Caco-2 (cell line): ENCODE measurements at regions not wholly inside any gene's neighbourhood (a gene's known extent, or its start where the extent isn't known, plus 50 kb on each side); places are given as distances from the start of the nearest gene placed in this dataset.

ENCODE experiments used
- BruUV-seq: library from RNA; stranded (reverse); fragments of 400-500 nt; replicated peaks from 2 replicates; lab custom pipeline; 2021; lab: Mats Ljungman, UMichigan
- CTCF ChIA-PET: fragments of 300-600 bp; sonication (Branson Sonifier 250); formaldehyde crosslinking; loops from one replicate; lab custom pipeline; 2022; ENCODE audit warnings: antibody characterized with exemption; lab: Charles Lee
- POLR2A ChIA-PET: fragments of 300-600 bp; sonication (Branson Sonifier 250); formaldehyde crosslinking; loops from one replicate; lab custom pipeline; 2022; ENCODE audit warnings: antibody characterized with exemption; lab: Charles Lee
- DNase-seq, 2 experiments: peaks; one replicate each; pipeline versions ENCODE4 v3.0.0 to v3.0.0-alpha.2; 2020 to 2022
- H3K27me3 ChIP-seq: replicated peaks from 2 replicates; pipeline ENCODE4 v1.6.0; 2011; ENCODE audit warnings: low read length; ENCODE audit not compliant: control insufficient read depth, insufficient read depth
- H3K36me3 ChIP-seq: 2 replicates; pipeline ENCODE4 v1.5.1; 2011; ENCODE audit warnings: low read length; ENCODE audit not compliant: control insufficient read depth, insufficient read depth
- H3K4me1 ChIP-seq: fragments of 250-450 bp; sonication (Bioruptor Pico); 2 replicates; pipeline ENCODE4 v1.5.1; 2020; ENCODE audit warnings: mild to moderate bottlenecking
- H3K4me3 ChIP-seq: 2 replicates; pipeline ENCODE4 v1.5.1; 2011; ENCODE audit warnings: low read depth, mild to moderate bottlenecking, control low read depth, low read length
- H3K9me3 ChIP-seq: fragments of 250-450 bp; sonication (Bioruptor Pico); 2 replicates; pipeline ENCODE4 v1.5.1; 2020; ENCODE audit warnings: mild to moderate bottlenecking, moderate library complexity
- H3K27ac Mint-ChIP-seq: one replicate; pipeline ENCODE4 v1.8.0; 2022; ENCODE audit warnings: mixed read lengths; ENCODE audit not compliant: unreplicated experiment
- H3K27me3 Mint-ChIP-seq: one replicate; pipeline ENCODE4 v1.8.0; 2022; ENCODE audit warnings: mixed read lengths; ENCODE audit not compliant: insufficient read depth, unreplicated experiment
- H3K36me3 Mint-ChIP-seq: one replicate; pipeline ENCODE4 v1.8.0; 2022; ENCODE audit warnings: mild to moderate bottlenecking, mixed read lengths; ENCODE audit not compliant: insufficient read depth, unreplicated experiment
- H3K4me1 Mint-ChIP-seq: one replicate; pipeline ENCODE4 v1.8.0; 2022; ENCODE audit warnings: low read depth, mixed read lengths; ENCODE audit not compliant: unreplicated experiment
- H3K4me3 Mint-ChIP-seq: one replicate; pipeline ENCODE4 v1.8.0; 2022; ENCODE audit warnings: mild to moderate bottlenecking, moderate library complexity, mixed read lengths; ENCODE audit not compliant: unreplicated experiment
- H3K9me3 Mint-ChIP-seq: one replicate; pipeline ENCODE4 v1.8.0; 2022; ENCODE audit warnings: mixed read lengths; ENCODE audit not compliant: unreplicated experiment
- CTCF ChIP-seq, 2 experiments: fragments of 200-600 bp in 1 of 2; IDR thresholded peaks; 1 replicate in 1 of 2; 2 replicates in 1 of 2; pipeline versions ENCODE4 v1.5.1 to v1.8.0; 2011 to 2022; ENCODE audit warnings: antibody characterized with exemption in 1 of 2, control low read depth in 1 of 2, inconsistent platforms in 1 of 2, low read depth in 1 of 2, low read length in 1 of 2, mild to moderate bottlenecking in 1 of 2, moderate library complexity in 1 of 2; ENCODE audit not compliant: insufficient read depth in 1 of 2, severe bottlenecking in 1 of 2, unreplicated experiment in 1 of 2
- intact Hi-C: fragments of 100-400 bp; cut with micrococcal nuclease; formaldehyde crosslinking; loops from one replicate; pipeline ENCODE4 v1.10.0; 2022; ENCODE audit not compliant: unreplicated experiment

- POLR2A ChIA-PET = no interaction called here
These were observed 320.5 kb downstream of the ZIC1 start for GRCh38 chr3:147729641-147730040.

GRCh38 chr3:147730284-147730683 lies 321.1 kb downstream of the ZIC1 start:
- H3K27ac Mint-ChIP-seq = no peak overlapping the region
- H3K36me3 ChIP-seq = no peaks in the 10 kb centered on the region
- POLR2A ChIA-PET = no interaction called here

More at GRCh38 chr3:147729641-147730040, 320.5 kb downstream of the ZIC1 start:
- Mint-ChIP-seq H3K9me3 (no peaks in the 10 kb centered on the region), H3K27ac (no peak overlapping the region), H3K27me3 (no peaks in the 10 kb centered on the region), H3K4me1 (no peaks in the 10 kb centered on the region), H3K36me3 (no peaks in the 10 kb centered on the region), H3K4me3 (no peak overlapping the region)
- no peaks in the 10 kb centered on the region for H3K36me3 ChIP-seq
- intact Hi-C loops = no loop called here
- no peak for DNase-seq
- no peaks in the 10 kb centered on the region for H3K4me1 ChIP-seq
- no peaks in the 10 kb centered on the region for H3K9me3 ChIP-seq
- H3K27me3 ChIP-seq = no peaks in the 10 kb centered on the region
- no peak overlapping the region for H3K4me3 ChIP-seq
- CTCF ChIA-PET = no interaction called here
- no peak for TF ChIP-seq CTCF (IDR thresholded peaks at IDR 0.05; ENCODE audit: insufficient read depth in 1 of 2, low read depth in 1 of 2, low read length in 1 of 2, severe bottlenecking in 1 of 2, unreplicated experiment in 1 of 2)
- no TSS peak for BruUV-seq

GRCh38 chr3:147733217-147733616 lies 324.1 kb downstream of the ZIC1 start:
- DNase-seq = no peak
- Mint-ChIP-seq H3K27me3 (no peaks in the 10 kb centered on the region), H3K36me3 (no peaks in the 10 kb centered on the region), H3K9me3 (no peaks in the 10 kb centered on the region), H3K4me3 (no peak overlapping the region), H3K27ac (no peak overlapping the region), H3K4me1 (no peaks in the 10 kb centered on the region)
- TF ChIP-seq CTCF (IDR thresholded peaks at IDR 0.05; ENCODE audit: insufficient read depth in 1 of 2, low read depth in 1 of 2, low read length in 1 of 2, severe bottlenecking in 1 of 2, unreplicated experiment in 1 of 2) = no peak
- BruUV-seq = no TSS peak
- intact Hi-C loops = no loop called here
- H3K36me3 ChIP-seq = no peaks in the 10 kb centered on the region
- CTCF ChIA-PET = interaction anchor here (0.7 kb wide), 1 partner anchor 44 kb away, joined by 7 read pairs; no protein-coding TSS in a partner anchor
- no peaks in the 10 kb centered on the region for H3K9me3 ChIP-seq
- H3K27me3 ChIP-seq = no peaks in the 10 kb centered on the region
- POLR2A ChIA-PET = no interaction called here
- H3K4me1 ChIP-seq = no peaks in the 10 kb centered on the region
- no peak overlapping the region for H3K4me3 ChIP-seq

More at GRCh38 chr3:147730284-147730683, 321.1 kb downstream of the ZIC1 start:
- no peaks in the 10 kb centered on the region for H3K27me3 ChIP-seq
- BruUV-seq = no TSS peak
- no peak for TF ChIP-seq CTCF (IDR thresholded peaks at IDR 0.05; ENCODE audit: insufficient read depth in 1 of 2, low read depth in 1 of 2, low read length in 1 of 2, severe bottlenecking in 1 of 2, unreplicated experiment in 1 of 2)
- intact Hi-C loops = no loop called here
- CTCF ChIA-PET = no interaction called here
- H3K9me3 Mint-ChIP-seq = no peaks in the 10 kb centered on the region
- H3K36me3 Mint-ChIP-seq = no peaks in the 10 kb centered on the region
- H3K9me3 ChIP-seq = no peaks in the 10 kb centered on the region
- H3K4me1 ChIP-seq = no peaks in the 10 kb centered on the region
- no peak for DNase-seq
- H3K4me1 Mint-ChIP-seq = no peaks in the 10 kb centered on the region
- no peak overlapping the region for H3K4me3 Mint-ChIP-seq
- H3K27me3 Mint-ChIP-seq = no peaks in the 10 kb centered on the region
- H3K4me3 ChIP-seq = no peak overlapping the region
